Frontal cortex (tissue), 3 donors: ENCODE measurements at regions not wholly inside any gene's neighbourhood (a gene's known extent, or its start where the extent isn't known, plus 50 kb on each side); places are given as distances from the start of the nearest gene placed in this dataset.

Experiments
- DNase-seq, 2 donors: peaks; one replicate each; pipeline ENCODE4 v3.0.0; 2012; ENCODE audit warnings: low spot score in 2 of 2
- FAIRE-seq: peaks from 2 replicates; lab custom pipeline; 2012; peaks lifted over from hg19 to GRCh38; lab: Jason Lieb, UNC
- donor health status: control.
- donor health status: control.
- donor health status: control.

DNA sequence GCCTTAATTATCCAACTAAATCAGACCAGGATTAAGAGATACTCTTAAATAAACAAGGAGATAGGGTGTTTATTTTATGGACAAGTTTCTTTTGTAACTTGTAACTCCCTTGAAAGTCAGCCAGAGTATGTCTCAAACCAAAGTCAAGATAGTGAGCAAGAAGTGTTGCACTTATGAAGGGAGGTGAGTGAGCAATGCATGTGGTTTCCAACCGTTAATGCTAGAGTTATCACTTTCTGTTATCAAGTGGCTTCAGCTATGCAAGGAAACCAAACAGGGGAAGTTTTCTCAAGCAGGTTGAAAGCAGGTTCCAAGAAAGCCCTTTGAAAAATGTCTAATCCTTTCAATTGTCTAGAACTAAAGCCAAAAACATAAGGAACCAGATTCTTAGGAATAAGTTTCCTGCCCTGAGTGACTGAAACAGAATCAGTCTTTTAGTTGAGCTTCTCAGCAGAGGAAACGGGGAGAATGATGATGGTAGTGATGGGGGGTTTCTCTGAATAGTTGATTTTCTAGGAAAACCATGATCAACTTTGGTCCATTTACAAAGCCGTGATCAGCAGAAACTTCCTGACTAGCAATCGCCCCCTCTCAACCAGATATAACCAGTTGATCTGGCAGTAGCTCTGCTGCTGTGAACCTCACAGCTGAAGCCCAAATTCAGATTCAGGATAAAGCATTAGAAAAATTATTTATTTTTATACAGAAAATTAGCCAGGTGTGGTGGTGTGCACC is 128.4 kb downstream of the DAD1 start:
- DNase-seq (no peak), FAIRE-seq (no peak)

DNA sequence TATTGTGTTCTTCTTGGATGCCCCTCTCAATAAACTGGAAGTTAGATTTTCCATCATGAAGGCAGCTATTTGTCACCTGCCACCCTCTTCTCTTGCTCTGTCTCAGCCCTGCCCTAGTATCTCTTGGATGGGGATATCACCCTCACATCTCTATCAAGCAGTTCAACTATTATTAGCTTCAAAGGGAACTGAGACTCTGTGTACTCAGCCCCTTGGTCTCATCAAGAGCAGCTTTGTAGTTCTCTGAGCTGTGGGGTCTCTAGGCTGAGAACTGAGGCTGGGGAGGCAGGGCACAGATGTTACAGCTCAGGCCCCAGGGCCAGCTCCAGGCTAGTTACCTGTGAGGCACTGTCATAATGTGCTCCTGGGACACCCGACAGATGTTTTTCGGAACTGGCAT is 130.3 kb downstream of the DAD1 start:
- no peak for FAIRE-seq

DNA sequence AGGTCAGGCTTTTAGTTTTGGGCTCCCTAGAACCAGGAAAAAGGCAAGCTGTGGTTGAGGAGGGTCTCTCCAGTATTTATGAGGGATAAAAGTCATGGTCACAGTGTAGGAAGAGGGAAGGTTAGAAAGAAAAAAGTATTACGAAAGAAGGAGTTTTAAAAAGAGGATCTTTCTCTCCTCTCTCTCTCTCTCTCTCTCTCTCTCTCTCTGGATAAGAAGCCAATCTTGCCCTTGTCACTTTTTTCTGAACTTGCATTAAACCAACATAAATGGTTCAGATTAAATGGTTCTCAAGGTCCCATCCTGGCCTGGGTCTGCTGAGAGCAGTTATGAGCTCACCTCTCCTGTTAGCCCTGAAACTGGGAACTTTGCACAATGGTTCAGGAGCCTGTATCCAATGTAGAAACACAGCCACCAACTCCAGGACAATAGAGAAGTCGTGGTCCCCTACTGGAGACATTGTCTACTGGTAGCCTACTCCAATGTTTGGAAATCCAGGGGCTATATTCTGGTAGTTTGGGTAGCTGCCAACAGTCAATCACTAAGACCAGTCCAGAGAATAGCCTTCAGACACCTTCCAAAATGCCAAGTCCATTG is 131.9 kb downstream of the DAD1 start:
- FAIRE-seq, result no peak
- no peak for DNase-seq

More for the DNA sequence above, 130.3 kb downstream of the DAD1 start:
- DNase-seq, result no peak

DNA sequence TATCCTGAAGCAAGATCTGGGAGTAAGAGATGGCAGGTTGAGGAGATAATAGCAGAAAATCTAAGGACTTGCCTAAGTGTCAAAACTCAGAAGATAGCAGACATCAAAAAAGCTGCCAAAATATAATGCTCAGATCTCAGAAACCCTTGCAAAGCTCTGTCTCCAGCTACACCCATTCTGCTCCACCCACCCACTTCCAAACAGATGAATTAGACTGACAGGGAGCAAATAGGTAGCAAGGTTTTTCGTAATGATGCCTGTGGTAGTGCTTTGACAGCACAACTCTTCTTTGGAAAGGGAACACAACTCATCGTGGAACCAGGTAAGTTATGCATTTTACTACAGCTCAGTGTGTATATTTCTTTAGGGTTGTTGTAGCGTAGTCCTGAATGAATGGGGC is 132.6 kb downstream of the DAD1 start:
- no peak for FAIRE-seq
- no peak for DNase-seq

DNA sequence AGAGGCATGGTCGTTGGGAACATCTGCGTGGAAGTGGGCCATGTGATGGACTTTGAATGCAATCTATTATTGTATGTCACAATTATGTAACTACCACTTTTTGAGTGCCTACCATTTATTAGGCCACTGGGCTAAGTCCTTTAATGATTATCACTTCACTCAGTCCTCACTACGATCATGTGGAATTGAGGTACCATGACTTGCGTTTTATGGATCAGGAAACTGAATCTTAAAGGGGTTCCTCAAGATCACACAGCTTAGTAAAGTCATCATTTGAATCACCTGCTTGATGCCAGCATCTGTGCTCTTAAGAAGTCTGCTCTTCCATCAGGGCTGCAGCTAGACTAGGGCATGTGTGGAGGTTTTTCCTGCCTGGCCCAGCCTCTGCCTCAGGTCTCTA is 136.7 kb downstream of the DAD1 start:
- DNase-seq, result no peak
- FAIRE-seq, result no peak

DNA sequence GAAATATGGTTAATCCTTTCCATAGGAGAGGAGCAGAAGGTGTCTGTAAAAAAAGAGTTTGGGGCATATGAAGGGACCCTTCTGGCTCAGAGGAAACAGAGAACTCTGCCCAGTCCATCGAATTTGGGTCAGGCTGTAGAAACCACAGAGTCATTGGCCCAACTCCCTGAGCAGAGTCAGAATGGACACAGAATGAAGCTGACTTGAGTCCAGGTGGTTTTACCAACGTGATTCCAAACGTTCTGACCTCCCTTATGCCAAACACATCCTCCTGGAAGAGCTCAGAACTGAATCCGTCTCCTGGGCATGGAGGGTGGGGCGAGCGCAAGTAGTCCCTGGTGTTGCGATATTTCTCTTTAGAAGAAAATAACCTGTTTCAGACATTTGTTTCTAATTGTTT is 138.8 kb downstream of the DAD1 start:
- FAIRE-seq, result no peak
- no peak for DNase-seq

DNA sequence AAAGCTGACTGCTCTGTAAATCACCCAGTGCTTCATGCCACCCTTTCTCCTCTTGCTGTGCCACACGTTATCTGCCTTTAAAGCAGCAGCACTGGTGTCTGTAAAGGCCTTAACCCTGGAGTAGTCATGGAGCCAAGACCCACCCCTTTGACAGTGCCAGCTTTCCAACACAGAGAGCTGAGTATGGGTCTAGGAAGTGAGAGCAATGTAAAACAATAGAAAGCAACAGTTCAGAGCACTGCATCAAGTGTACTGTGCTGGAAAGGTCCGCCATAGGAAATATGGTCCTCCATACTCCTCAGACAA is 139.5 kb downstream of the DAD1 start:
- FAIRE-seq (no peak), DNase-seq (no peak)

GRCh38 chr14:22448905-22449599 is 140.0 kb downstream of the DAD1 start:
- no peak for FAIRE-seq
- no peak for DNase-seq

GRCh38 chr14:22448035-22448904 is 140.8 kb downstream of the DAD1 start:
- DNase-seq (no peak), FAIRE-seq (no peak)

DNA sequence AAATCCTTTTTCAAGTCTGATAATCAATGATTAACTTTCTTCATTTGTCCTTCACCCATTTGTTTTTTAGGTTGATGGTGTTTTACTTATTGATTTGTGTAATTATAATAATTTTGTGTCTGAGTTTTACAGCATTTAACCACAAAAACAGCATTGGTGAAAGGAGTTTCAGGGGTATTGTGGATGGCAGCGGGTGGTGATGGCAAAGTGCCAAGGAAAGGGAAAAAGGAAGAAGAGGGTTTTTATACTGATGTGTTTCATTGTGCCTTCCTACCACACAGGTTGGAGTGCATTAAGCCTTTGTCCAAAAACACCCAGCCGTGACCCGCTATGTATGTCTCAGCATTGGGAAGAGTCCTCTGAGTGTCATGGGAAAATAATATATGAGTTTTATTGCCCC is 150.3 kb downstream of the DAD1 start:
- no peak for FAIRE-seq

GRCh38 chr14:22434901-22435550 is 154.0 kb downstream of the DAD1 start:
- FAIRE-seq, result no peak
- no peak for DNase-seq

More for the DNA sequence above, 150.3 kb downstream of the DAD1 start:
- DNase-seq, result no peak

GRCh38 chr14:22434030-22434429 is 155.0 kb downstream of the DAD1 start:
- DNase-seq (no peak), FAIRE-seq (no peak)

DNA sequence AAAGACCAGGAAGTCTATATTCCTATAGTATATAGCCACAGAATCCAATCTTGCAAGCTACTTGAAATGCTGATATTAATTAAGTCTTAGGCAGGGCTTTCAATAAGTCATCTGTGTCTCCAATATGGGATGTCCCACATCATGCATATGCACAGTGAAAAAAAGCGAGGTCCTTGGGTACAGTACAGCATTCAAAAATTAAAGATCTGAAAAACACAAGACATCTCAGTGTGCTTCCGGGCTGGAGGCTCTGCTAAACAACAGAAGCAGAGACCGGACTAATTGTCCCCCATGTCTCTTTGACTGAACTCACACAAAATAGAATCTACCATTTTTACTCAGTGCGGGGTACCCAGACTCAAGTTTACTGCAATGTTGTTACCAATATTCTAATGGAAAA is 156.0 kb downstream of the DAD1 start:
- no peak for FAIRE-seq
- no peak for DNase-seq

- no peak for FAIRE-seq
- peak; percentile 18 to 28 for DNase-seq
These were observed 156.6 kb downstream of the DAD1 start for GRCh38 chr14:22432348-22432976.

DNA sequence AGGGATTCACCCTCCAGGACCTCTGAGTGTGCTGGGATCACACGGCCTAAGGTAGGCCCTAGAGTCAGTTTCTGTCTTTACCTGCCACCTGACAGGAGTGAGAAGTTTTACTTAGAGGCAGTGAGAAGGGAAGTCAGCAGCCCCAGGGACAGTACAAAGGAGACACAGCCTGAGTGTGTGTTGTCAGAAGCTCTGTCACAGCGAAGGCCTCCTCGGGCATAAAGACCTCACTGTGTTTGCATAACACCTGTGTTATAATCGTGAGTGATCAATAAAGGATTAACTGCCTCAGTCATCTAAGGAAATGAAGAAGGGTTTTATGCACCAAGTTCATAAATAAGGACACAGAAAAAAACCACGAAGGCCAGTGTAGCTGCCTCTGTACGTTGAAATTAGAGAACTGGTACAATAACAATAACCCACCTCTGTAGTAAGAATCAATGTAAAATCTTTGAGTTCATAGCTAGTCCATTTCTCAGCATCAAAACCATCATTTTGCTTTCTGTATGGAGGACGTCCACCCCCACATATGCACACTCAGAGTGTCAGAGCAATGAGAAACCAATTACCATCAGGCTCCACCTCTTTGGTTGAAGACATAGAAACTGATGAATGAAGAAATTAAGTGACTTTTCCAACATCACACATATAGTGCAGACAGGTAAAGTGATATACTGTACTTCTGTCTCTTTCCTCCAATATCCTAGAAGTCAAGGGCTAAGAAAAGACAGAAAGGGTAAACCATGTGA is 159.3 kb downstream of the DAD1 start:
- FAIRE-seq (no peak), DNase-seq (no peak)

- DNase-seq, result no peak
- no peak for FAIRE-seq
These were observed 160.2 kb downstream of the DAD1 start for GRCh38 chr14:22428700-22429291.

GRCh38 chr14:22427771-22428231 is 161.2 kb downstream of the DAD1 start:
- no peak for DNase-seq
- no peak for FAIRE-seq

- FAIRE-seq (no peak), DNase-seq (no peak)
These were observed 162.3 kb downstream of the DAD1 start for GRCh38 chr14:22426711-22427110.
